ENCODE measurements at regions not wholly inside any gene's neighbourhood (a gene's known extent, or its start where the extent isn't known, plus 50 kb on each side); places are given as distances from the start of the nearest gene placed in this dataset.

GRCh38 chr14:103231376-103232019 is 102.5 kb upstream of the EIF5 start:
- TF ChIP-seq CTCF (conservative IDR thresholded peaks at IDR 0.05) (no peak), ZFX (IDR thresholded peaks at IDR 0.05) (no peak)
